ENCODE measurements at regions not wholly inside any gene's neighbourhood (a gene's known extent, or its start where the extent isn't known, plus 50 kb on each side); places are given as distances from the start of the nearest gene placed in this dataset.
"Not testable (repeated sequence)": the region's sequence is repeated elsewhere in the genome, so short reads cannot be mapped to it uniquely, and the experiment has no call there.

GRCh38 chr12:75622492-75622891, 111.1 kb upstream of the KRR1 start:
- Histone ChIP-seq H3K9me2 (ENCODE audit: insufficient read depth) (no peaks in the 10 kb centered on the region), H3K36me3 (ENCODE audit: insufficient read depth) (no peaks in the 10 kb centered on the region), H2AFZ (no peak overlapping the region), H4K20me1 (replicated peaks; ENCODE audit: insufficient read depth) (no peaks in the 10 kb centered on the region), H3K4me1 (ENCODE audit: insufficient read depth) (peaks cover 5% of the 10 kb centered on the region), H3K79me2 (replicated peaks; ENCODE audit: insufficient read depth) (no peaks in the 10 kb centered on the region), H3K27ac (ENCODE audit: low read depth) (no peak overlapping the region), H3K4me3 (no peak overlapping the region), H3K27me3 (ENCODE audit: insufficient read depth) (no peaks in the 10 kb centered on the region), H3K4me2 (no peak overlapping the region), H3F3A (replicated peaks; ENCODE audit: low read depth) (no peaks in the 10 kb centered on the region)
- Mint-ChIP-seq H3K4me1 (peaks cover 22% of the 10 kb centered on the region), H3K36me3 (ENCODE audit: low read depth) (no peaks in the 10 kb centered on the region), H3K9me3 (no peaks in the 10 kb centered on the region; the same call in 2 of the 3 replicates), H3K4me3 (no peak overlapping the region), H3K27me3 (ENCODE audit: insufficient read depth, low read depth, poor library complexity) (peaks cover 3% of the 10 kb centered on the region), H3K27ac (no peak overlapping the region)
- DNase-seq (ENCODE audit: low spot score) (no peak), ATAC-seq (no peak)
- TF ChIP-seq NANOG (IDR thresholded peaks at IDR 0.05; ENCODE audit: borderline replicate concordance): no peak
- no peak for TF ChIP-seq ZNF462 (CRISPR knock-in tag; IDR thresholded peaks at IDR 0.05)
- no peak for TF ChIP-seq ETS1 (IDR thresholded peaks at IDR 0.05)
- TF ChIP-seq EZH2phosphoT487 (IDR thresholded peaks at IDR 0.05; ENCODE audit: unreplicated experiment): no peak
- TF ChIP-seq REST (IDR thresholded peaks at IDR 0.05; ENCODE audit: unreplicated experiment): no peak
- TF ChIP-seq EZH2 (IDR thresholded peaks at IDR 0.05; ENCODE audit: low read depth, unreplicated experiment): no peak
- no peak for TF ChIP-seq ZNF331 (CRISPR knock-in tag; IDR thresholded peaks at IDR 0.05; ENCODE audit: low read depth)
- TF ChIP-seq STAT1 (IDR thresholded peaks at IDR 0.05; ENCODE audit: unreplicated experiment): no peak

GRCh38 chr12:75614396-75614795, 103.0 kb upstream of the KRR1 start:
- not testable (repeated sequence) for H4K20me1 ChIP-seq (replicated peaks; ENCODE audit: insufficient read depth); H3K4me3 ChIP-seq; DNase-seq (ENCODE audit: low spot score); ATAC-seq; H3K27ac ChIP-seq (ENCODE audit: low read depth); H3K9me2 ChIP-seq (ENCODE audit: insufficient read depth); H2AFZ ChIP-seq; H3K4me3 Mint-ChIP-seq; H3K36me3 ChIP-seq (ENCODE audit: insufficient read depth); H3K4me2 ChIP-seq; H3K27ac Mint-ChIP-seq; H3K36me3 Mint-ChIP-seq (ENCODE audit: low read depth); H3K79me2 ChIP-seq (replicated peaks; ENCODE audit: insufficient read depth); H3K4me1 Mint-ChIP-seq; H3K9me3 Mint-ChIP-seq; H3K27me3 Mint-ChIP-seq (ENCODE audit: insufficient read depth, low read depth, poor library complexity); H3K27me3 ChIP-seq (ENCODE audit: insufficient read depth); H3K4me1 ChIP-seq (ENCODE audit: insufficient read depth); H3F3A ChIP-seq (replicated peaks; ENCODE audit: low read depth)

Data from GM23338 (cell line).